HepG2 (cell line): ENCODE measurements at regions not wholly inside any gene's neighbourhood (a gene's known extent, or its start where the extent isn't known, plus 50 kb on each side); places are given as distances from the start of the nearest gene placed in this dataset.
A peak's percentile ranks its signal among the peaks of the same experiment; 100 is the strongest.

Experiments
- DPF2 ChIP-seq: sonication (generic); formaldehyde crosslinking; IDR thresholded peaks from 2 replicates; pipeline ENCODE4 v1.4.0; 2020; ENCODE audit warnings: mild to moderate bottlenecking, low read depth, missing genetic modification reagents, borderline replicate concordance
- FOSL2 ChIP-seq: sonication (generic); formaldehyde crosslinking; IDR thresholded peaks from 2 replicates; pipeline ENCODE4 v1.4.0; 2020; ENCODE audit warnings: missing genetic modification reagents
- HNF1B ChIP-seq: sonication (generic); formaldehyde crosslinking; IDR thresholded peaks from 2 replicates; pipeline ENCODE4 v1.5.1; 2020; ENCODE audit warnings: mild to moderate bottlenecking, moderate library complexity, missing genetic modification reagents
- JUNB ChIP-seq: sonication (generic); formaldehyde crosslinking; IDR thresholded peaks from 2 replicates; pipeline ENCODE4 v1.8.0; 2022; ENCODE audit warnings: missing genetic modification reagents, mild to moderate bottlenecking, borderline replicate concordance
- NCOA2 ChIP-seq: sonication (generic); formaldehyde crosslinking; IDR thresholded peaks from 2 replicates; pipeline ENCODE4 v1.8.0; 2022; ENCODE audit warnings: inconsistent platforms
- NR0B2 ChIP-seq: sonication (generic); formaldehyde crosslinking; IDR thresholded peaks from 2 replicates; pipeline ENCODE4 v1.4.0; 2020; ENCODE audit warnings: mild to moderate bottlenecking, missing genetic modification reagents
- SKI ChIP-seq: fragments of 450-650 bp; IDR thresholded peaks from one replicate; pipeline ENCODE4 v1.6.1; 2018; ENCODE audit warnings: mild to moderate bottlenecking; ENCODE audit not compliant: partially characterized antibody
- SOX13 ChIP-seq, 3 experiments: fragments of 450-650 bp in 1 of 3; sonication (generic) in 1 of 3; formaldehyde crosslinking in 1 of 3; IDR thresholded peaks in 2 of 3; conservative IDR thresholded peaks in 1 of 3; 2 replicates each; pipeline versions ENCODE4 v1.5.0 to v1.6.1; 2016 to 2020; ENCODE audit warnings: antibody characterized with exemption in 1 of 3, mild to moderate bottlenecking in 1 of 3, missing compliant biosample characterization in 1 of 3, missing genetic modification reagents in 1 of 3, moderate library complexity in 1 of 3
- SOX5 ChIP-seq: IDR thresholded peaks from 2 replicates; pipeline ENCODE4 v1.6.1; 2016; ENCODE audit warnings: borderline replicate concordance
- SOX6 ChIP-seq, 2 experiments: fragments of 450-650 bp in 1 of 2; sonication (generic) in 1 of 2; formaldehyde crosslinking in 1 of 2; IDR thresholded peaks; 2 replicates each; pipeline versions ENCODE4 v1.4.0 to v1.6.1; 2017 to 2020; ENCODE audit warnings: antibody characterized with exemption in 1 of 2, mild to moderate bottlenecking in 1 of 2, missing genetic modification reagents in 1 of 2
- TRIM24 ChIP-seq: sonication (generic); formaldehyde crosslinking; IDR thresholded peaks from 2 replicates; pipeline ENCODE4 v1.8.0; 2022; ENCODE audit warnings: mild to moderate bottlenecking, missing genetic modification reagents
- ZNF598 ChIP-seq: sonication (generic); formaldehyde crosslinking; IDR thresholded peaks from 2 replicates; pipeline ENCODE4 v1.5.1; 2020; ENCODE audit warnings: mild to moderate bottlenecking, missing genetic modification reagents, borderline replicate concordance
- TF ChIP-seq, protein P1 (sequence below): sonication (generic); formaldehyde crosslinking; IDR thresholded peaks from 2 replicates; pipeline ENCODE4 v1.4.0; 2020; ENCODE audit warnings: missing genetic modification reagents
- TF ChIP-seq, protein P2 (sequence below): IDR thresholded peaks from 2 replicates; pipeline ENCODE4 v1.6.1; 2018; ENCODE audit warnings: missing genetic modification reagents, mild to moderate bottlenecking, missing compliant biosample characterization

DNA sequence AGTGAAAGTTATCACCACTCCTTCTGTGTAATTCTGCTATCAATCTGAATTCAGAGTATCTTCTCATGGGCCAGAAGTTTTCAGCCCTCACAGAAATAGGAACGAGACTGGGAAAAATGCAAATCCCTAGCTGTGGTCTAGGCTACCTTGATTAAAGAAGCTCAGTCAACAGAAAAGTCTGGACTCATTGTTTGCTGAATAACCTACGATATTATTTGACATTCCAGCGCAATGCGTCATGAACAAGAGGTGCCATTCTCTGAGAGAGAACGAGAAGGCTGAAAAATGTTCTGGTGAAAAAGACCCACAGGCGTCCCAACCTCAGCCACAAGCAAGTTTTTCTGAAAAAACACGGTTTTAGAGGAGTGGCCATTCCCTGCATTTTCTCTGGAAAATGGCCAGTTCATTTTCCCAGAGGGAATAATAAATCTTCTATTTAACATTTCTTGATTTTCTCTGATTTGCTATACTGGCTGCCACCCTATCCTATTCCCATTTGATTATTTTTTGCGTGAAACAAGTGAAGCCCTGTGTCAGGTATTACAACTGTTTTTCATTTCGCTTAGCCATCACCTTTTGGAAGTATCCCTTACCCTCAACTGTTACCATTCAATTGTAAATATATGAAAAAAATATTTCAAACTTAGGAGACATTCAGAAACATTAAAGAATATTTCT, 1117.6 kb upstream of the PRKX start (continued):
- TF ChIP-seq, protein P1, sequence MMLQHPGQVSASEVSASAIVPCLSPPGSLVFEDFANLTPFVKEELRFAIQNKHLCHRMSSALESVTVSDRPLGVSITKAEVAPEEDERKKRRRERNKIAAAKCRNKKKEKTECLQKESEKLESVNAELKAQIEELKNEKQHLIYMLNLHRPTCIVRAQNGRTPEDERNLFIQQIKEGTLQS (CRISPR knock-in tag) = peak; percentile 86
- no peak for TF ChIP-seq HNF1B (CRISPR knock-in tag)
- no peak for TF ChIP-seq ZNF598 (CRISPR knock-in tag)
- no peak for TF ChIP-seq TRIM24 (CRISPR knock-in tag)
- peak; percentile 94 for TF ChIP-seq SKI
- no peak for TF ChIP-seq NR0B2 (CRISPR knock-in tag)
- no peak for TF ChIP-seq SOX13 (IDR thresholded peaks at IDR 0.05)
- peak in 1 of 2 experiments; percentile 73; a peak in 2 of 4 replicates for TF ChIP-seq SOX13 (CRISPR knock-in tag; conservative IDR thresholded peaks at IDR 0.05 in 1 of 2, IDR thresholded peaks at IDR 0.05 in 1 of 2)
- TF ChIP-seq, protein P2, sequence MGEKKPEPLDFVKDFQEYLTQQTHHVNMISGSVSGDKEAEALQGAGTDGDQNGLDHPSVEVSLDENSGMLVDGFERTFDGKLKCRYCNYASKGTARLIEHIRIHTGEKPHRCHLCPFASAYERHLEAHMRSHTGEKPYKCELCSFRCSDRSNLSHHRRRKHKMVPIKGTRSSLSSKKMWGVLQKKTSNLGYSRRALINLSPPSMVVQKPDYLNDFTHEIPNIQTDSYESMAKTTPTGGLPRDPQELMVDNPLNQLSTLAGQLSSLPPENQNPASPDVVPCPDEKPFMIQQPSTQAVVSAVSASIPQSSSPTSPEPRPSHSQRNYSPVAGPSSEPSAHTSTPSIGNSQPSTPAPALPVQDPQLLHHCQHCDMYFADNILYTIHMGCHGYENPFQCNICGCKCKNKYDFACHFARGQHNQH (CRISPR knock-in tag) = no peak
- 0 out of 2 replicates have a peak, but pooled peaks have one; percentile 17 for TF ChIP-seq NCOA2 (CRISPR knock-in tag)
- TF ChIP-seq JUNB (CRISPR knock-in tag) = peak; percentile 47; the same call in 1 of the 2 replicates
- TF ChIP-seq DPF2 (CRISPR knock-in tag) = peak; percentile 28; the same call in 1 of the 2 replicates
- peak; percentile 59; the same call in 1 of the 2 replicates for TF ChIP-seq SOX5
- TF ChIP-seq FOSL2 (CRISPR knock-in tag) = peak; percentile 94
- no peak for TF ChIP-seq SOX6 (IDR thresholded peaks at IDR 0.05)
- TF ChIP-seq SOX6 (CRISPR knock-in tag; IDR thresholded peaks at IDR 0.05) = peak; percentile 63; the same call in 1 of the 2 replicates
